CD4-positive, alpha-beta T cell treated with Interleukin-10 for 1 hour (primary cell): ENCODE measurements at regions not wholly inside any gene's neighbourhood (a gene's known extent, or its start where the extent isn't known, plus 50 kb on each side); places are given as distances from the start of the nearest gene placed in this dataset.
A peak's percentile ranks its signal among the peaks of the same experiment; 100 is the strongest.

ENCODE experiments used
- DNase-seq: peaks from one replicate; pipeline ENCODE4 v3.0.0-alpha.2; 2020

DNA sequence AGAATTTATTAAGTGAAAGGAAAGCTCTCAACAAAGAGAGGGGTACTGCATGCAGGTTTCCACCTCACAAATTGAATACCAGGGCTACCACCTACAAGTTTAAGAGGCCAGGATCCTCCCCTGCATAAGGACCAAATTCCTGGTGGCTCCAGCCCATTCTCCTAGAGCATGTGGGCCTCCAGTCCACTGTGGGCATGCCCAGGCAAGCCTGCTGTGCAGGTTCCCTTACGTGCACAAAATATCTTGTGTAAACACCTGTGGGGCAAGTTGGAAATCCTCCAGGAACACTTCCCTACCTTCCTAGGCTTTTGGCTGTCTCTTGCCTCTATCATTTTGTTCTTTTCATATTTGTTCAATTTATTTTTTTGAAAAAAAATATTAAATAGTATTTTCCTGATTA is 724.3 kb downstream of the ARAP2 start:
- DNase-seq = no peak

GRCh38 chr4:35521682-35522081 is 722.6 kb downstream of the ARAP2 start:
- DNase-seq = no peak

- peak; percentile 4 for DNase-seq
Measured at GRCh38 chr4:35525192-35525978, 718.9 kb downstream of the ARAP2 start.

- no peak for DNase-seq
Measured at GRCh38 chr4:35526456-35526855, 717.9 kb downstream of the ARAP2 start.

DNA sequence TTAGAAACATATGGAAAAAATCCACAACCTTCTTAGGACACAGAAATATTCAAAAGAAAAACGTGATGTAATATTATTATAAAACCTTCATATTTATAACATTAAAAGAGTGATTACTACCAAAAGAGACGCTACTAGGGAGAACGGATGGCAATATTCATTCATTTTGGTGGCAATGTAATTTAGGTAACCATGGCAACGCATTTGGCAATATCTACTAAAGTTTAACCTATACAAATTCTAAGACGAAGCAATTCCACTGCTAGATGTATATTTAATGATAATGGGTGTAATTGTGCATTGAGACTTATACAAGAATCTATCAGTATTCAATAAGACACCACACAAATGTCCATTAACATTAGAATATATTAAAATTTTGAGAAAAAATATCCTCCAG is 709.4 kb downstream of the ARAP2 start:
- no peak for DNase-seq

GRCh38 chr4:35538807-35539206 is 705.5 kb downstream of the ARAP2 start:
- DNase-seq = no peak

- no peak for DNase-seq
Measured at GRCh38 chr4:35539404-35540055, 704.8 kb downstream of the ARAP2 start.

DNA sequence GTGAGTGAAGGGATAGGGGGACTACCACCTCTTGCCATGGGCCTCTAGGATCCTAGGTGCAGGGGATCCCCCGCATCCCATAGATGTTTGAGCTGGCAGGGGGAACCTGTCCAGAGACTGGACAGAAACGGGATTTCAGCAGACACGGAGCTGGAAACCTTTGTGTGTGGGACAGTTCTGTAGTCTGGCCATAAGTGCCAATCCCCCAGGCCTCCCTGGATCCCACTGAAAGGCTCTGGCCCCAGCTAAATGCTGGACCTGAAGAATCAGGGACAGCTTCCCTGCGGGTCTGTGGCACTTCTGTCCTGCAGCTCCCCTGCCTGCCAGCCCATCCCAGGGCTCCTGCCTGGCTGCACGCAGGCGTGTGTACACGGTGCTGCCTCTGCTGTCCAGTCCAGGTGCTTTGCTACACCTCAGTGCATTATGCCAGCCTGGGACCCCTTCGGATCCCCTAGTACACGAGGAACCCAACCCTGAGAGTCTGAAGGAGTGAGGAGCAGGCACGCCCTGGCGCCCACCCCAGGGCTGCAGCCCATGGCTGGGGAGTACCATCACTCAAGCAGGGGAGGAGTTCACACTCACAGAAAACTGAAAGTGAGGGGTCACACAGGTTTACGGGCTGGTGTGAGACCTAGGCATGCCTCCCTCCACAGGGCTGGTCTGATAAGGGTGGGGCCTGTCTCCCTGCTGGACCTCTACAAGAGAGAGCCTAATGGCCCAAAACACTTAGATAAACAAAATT is 703.0 kb downstream of the ARAP2 start:
- DNase-seq = no peak

GRCh38 chr4:35541888-35542213 is 702.5 kb downstream of the ARAP2 start:
- no peak for DNase-seq

DNA sequence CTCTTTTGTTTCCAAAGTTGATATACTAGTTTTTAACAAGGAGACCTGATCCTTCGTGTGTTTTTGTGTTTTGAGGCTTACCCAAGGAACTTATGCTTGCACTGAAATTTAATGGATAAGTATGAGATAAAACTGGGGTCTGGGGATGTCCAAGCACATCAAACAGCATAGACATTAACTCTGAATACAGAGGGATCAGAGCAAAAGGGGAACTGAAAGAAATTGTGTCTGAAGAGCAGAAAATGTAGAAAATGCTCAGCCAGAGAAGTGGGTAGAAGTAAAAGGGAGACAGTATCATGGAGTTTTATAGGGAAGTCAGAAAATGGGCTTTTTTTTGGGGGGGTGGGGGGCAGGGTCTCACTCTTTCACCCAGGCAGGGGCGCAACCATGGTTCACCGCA is 695.4 kb downstream of the ARAP2 start:
- DNase-seq = no peak

DNA sequence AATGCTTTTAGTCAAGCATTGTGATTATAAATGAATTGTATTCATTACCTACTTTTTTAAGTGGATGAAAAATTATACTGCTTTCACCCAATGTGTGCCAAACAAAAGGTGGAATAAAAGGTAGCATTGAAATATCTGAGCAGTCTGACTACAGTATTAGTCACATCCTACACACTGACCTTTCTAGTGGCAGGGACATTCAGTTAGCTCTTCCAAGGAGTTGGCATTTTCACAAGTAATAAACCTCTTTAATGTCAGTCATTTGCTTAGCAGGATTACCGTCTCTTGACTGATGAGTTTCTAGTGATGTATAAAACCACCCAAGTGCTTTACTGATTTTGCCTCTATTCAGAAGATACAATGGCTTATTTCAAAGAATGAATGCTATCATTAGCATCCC is 687.9 kb downstream of the ARAP2 start:
- DNase-seq = no peak

DNA sequence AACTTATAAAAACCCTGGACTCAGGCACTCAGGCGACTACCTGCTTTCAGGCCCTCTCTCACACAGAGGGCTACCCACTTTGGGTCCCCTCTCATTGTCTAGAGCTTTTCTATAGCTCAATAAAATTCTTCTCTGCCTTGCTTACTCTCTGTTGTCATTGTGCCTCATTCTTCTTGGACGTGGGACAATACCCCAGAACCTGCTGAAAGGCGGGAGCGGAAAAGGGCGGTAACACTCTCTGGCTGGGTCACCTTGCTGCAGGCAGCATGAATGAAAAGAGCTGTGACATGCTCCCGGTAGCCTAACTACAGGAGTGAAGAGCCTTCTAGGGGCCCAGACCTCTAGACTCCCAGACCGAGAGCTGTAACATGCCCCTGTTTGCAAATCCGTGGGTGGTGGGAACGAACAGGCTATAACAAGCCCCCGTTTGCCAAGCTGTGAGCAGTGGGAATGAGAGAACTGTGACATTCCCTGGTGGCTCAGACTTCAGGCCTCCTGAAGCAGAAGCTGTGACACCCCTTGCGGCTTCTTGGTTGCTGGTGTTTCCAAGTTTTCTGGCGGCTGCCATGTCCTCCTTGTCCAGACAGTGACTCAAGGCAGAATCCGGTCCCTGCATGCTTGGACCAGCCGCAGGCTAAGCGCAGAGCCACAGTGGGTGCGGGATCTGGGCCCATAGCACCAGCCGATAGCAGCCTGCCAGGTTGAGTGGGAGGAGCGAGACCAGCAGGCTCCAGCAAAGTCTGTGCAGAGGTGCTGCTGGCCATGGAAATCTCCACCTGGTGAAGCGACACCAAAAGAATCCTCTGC is 684.6 kb downstream of the ARAP2 start:
- no peak for DNase-seq

- no peak for DNase-seq
Measured at GRCh38 chr4:35562861-35563260, 681.5 kb downstream of the ARAP2 start.

DNA sequence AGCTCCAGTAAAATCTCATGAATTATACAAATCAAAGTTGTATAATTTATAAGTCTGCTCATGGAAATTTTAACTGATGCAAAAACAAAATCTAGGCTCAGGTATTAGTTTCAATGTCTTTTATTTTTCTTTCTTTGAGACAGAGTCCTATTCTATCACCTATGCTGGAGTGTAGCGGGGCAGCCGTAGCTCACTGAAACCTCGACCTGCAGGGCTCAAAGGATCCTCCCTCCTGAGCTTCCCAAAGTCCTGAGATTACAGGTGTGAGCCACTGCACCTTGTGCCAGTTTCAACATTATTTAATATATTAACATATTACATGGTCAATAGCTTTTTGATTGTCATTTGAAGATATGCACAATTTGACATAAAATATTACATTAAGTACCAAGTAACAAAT is 678.7 kb downstream of the ARAP2 start:
- DNase-seq = no peak

GRCh38 chr4:35591035-35591434 is 653.3 kb downstream of the ARAP2 start:
- no peak for DNase-seq

DNA sequence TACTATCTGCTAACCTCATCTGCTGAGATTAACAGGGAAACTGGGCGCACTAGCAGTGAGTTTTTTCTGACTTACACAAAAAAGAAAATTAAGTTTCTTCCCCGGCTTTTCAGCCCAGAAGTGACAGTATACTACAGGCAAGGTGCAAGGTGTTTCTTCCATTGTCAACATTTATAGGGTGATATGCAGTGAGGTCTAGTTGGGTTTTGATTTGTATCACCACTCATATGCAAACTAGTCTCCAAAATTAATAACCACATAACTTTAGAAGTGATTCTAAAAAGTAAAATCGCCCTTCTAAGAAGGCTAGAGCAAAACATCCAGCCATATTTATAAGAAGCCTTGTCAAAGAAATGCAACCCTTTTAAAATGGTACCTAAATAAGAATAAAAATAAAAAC is 640.1 kb downstream of the ARAP2 start:
- no peak for DNase-seq

DNA sequence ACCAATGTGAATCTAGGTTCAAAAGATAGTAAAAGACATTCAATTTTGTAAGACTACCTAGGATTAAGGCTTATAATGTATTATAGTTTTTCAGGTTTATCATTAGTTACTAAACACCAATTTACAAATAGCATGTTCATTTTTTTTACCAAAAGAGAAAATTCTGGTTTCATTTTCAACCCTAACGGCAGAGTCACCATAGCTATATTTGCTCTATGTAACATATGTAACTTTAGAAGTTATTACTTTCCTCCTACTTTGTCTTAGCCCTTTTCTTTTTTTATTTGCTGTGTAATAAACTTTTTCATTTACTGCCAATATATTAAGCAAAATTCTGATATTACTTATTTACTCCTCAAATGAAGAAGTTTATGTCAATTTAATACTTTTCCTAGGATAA is 639.6 kb downstream of the ARAP2 start:
- DNase-seq = no peak

DNA sequence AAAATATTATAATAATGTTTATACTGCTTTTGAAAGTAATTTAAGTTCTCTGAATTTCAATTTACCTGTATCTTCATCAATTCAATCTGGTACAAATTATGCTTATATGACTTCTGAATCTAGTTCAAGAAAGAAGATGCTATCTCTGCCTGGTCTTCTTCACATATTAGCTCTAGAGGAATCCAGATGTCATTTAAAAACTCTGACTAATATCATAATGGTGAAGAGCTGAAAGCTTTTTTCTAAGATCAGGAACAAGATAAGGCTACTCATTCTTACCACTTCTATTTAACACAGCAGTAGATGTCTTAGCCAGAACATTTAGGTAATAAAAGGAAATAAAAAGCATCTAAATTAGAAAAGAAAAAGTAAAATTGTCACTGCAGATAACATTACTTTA is 636.1 kb downstream of the ARAP2 start:
- DNase-seq = no peak

DNA sequence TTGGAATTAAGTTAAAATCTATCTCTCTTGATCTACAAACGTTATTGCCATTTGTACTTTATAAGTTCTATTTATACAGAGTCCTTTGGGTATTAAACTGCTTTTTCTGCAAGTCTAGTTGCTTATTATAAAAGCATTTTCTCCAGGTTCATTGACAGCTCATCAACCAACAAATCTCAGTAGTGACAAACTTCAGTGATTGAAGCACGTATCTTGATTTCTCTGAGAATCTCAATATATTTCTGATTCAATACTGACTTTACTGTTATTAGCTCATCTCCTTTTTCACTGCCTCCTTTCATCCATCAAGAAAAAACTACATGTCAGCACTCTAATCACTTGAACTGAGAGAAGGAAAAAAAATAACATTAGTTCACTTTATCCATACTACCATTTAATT is 630.2 kb downstream of the ARAP2 start:
- no peak for DNase-seq

DNA sequence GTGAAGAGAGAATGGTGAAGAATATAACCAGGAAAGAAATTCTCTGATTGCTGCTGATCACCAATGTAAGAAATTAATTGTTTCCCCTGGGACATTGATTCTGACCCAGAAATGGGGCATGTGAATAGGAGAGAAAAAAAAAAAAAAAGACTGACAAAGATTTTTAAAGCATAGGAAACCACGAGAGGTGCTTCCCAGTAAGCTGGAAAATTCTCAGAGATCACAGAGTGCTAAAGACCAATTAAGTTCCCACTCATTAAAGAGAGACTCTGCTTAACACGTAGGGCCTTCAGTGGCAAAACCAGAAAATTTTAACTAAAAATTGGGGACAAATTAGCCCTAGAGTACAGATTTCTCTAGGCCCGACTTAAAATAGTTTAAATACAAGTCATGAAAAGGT is 604.4 kb downstream of the ARAP2 start:
- DNase-seq = no peak

DNA sequence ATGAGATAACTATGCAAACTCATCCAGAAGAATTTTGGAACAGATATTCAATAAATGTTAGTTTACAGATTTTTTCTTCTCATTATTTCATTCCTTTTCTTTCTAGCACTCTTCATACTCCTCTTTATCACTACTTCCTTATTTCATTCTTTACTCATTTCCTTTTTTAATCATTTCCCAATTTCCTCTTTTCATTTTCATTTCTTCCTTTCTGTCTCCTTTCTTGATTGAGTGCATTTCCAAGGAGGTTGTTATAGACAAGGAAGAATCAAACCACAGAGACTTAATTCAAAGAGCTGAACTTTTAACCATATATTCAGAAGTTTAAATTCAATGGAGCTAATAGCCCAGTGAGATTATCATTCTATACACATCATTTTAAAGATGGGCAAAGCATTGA is 600.7 kb downstream of the ARAP2 start:
- no peak for DNase-seq

GRCh38 chr4:35644591-35644990 is 599.7 kb downstream of the ARAP2 start:
- no peak for DNase-seq

- no peak for DNase-seq
Measured at GRCh38 chr4:35649011-35649410, 595.3 kb downstream of the ARAP2 start.
